GM11168 (cell line): ENCODE measurements at regions not wholly inside any gene's neighbourhood (a gene's known extent, or its start where the extent isn't known, plus 50 kb on each side); places are given as distances from the start of the nearest gene placed in this dataset.
"Not testable (repeated sequence)": the region's sequence is repeated elsewhere in the genome, so short reads cannot be mapped to it uniquely, and the experiment has no call there.

Experiments used
- in situ Hi-C: fragments of 300-500 bp; cut with MboI; formaldehyde crosslinking; loops from one replicate; pipeline ENCODE4 v1.12.0; 2022; ENCODE audit warnings: low sequenced_read_pairs; ENCODE audit not compliant: unreplicated experiment

- in situ Hi-C loops = no loop called here
Observed at GRCh38 chr5:92353107-92354030, 970.3 kb upstream of the ARRDC3 start.

GRCh38 chr5:92337772-92338234 lies 954.7 kb upstream of the ARRDC3 start:
- in situ Hi-C loops = no loop called here

GRCh38 chr5:92332039-92332438 lies 948.9 kb upstream of the ARRDC3 start:
- in situ Hi-C loops = no loop called here

GRCh38 chr5:92330365-92330764 lies 947.2 kb upstream of the ARRDC3 start:
- in situ Hi-C loops = no loop called here

GRCh38 chr5:92329759-92330158 lies 946.6 kb upstream of the ARRDC3 start:
- in situ Hi-C loops = no loop called here

GRCh38 chr5:92328584-92329259 lies 945.6 kb upstream of the ARRDC3 start:
- in situ Hi-C loops = no loop called here

- in situ Hi-C loops = no loop called here
Observed at GRCh38 chr5:92320446-92320845, 937.3 kb upstream of the ARRDC3 start.

GRCh38 chr5:92313385-92313784 lies 930.3 kb upstream of the ARRDC3 start:
- in situ Hi-C loops = no loop called here

GRCh38 chr5:92309336-92309991 lies 926.3 kb upstream of the ARRDC3 start:
- in situ Hi-C loops = no loop called here

- in situ Hi-C loops = no loop called here
Observed at GRCh38 chr5:92308679-92309078, 925.6 kb upstream of the ARRDC3 start.

GRCh38 chr5:92302356-92302755 lies 919.2 kb upstream of the ARRDC3 start:
- in situ Hi-C loops = not testable (repeated sequence)

GRCh38 chr5:92283521-92283920 lies 900.4 kb upstream of the ARRDC3 start:
- in situ Hi-C loops = no loop called here

- in situ Hi-C loops = not testable (repeated sequence)
Observed at GRCh38 chr5:92271750-92272149, 888.6 kb upstream of the ARRDC3 start.

GRCh38 chr5:92268343-92268742 lies 885.2 kb upstream of the ARRDC3 start:
- in situ Hi-C loops = no loop called here

GRCh38 chr5:92267830-92268229 lies 884.7 kb upstream of the ARRDC3 start:
- in situ Hi-C loops = no loop called here

GRCh38 chr5:92265804-92266203 lies 882.7 kb upstream of the ARRDC3 start:
- in situ Hi-C loops = no loop called here

- in situ Hi-C loops = not testable (repeated sequence)
Observed at GRCh38 chr5:92255605-92256004, 872.5 kb upstream of the ARRDC3 start.

GRCh38 chr5:92248518-92248917 lies 865.4 kb upstream of the ARRDC3 start:
- in situ Hi-C loops = no loop called here

- in situ Hi-C loops = no loop called here
Observed at GRCh38 chr5:92242170-92242569, 859.1 kb upstream of the ARRDC3 start.

- in situ Hi-C loops = no loop called here
Observed at GRCh38 chr5:92237896-92238295, 854.8 kb upstream of the ARRDC3 start.

- in situ Hi-C loops = no loop called here
Observed at GRCh38 chr5:92222449-92222848, 839.3 kb upstream of the ARRDC3 start.
